NB4 (cell line): ENCODE measurements at regions not wholly inside any gene's neighbourhood (a gene's known extent, or its start where the extent isn't known, plus 50 kb on each side); places are given as distances from the start of the nearest gene placed in this dataset.

Source experiments
- POLR2A ChIP-seq: IDR thresholded peaks from 2 replicates; pipeline ENCODE4 v1.6.1; 2011; ENCODE audit warnings: mild to moderate bottlenecking; ENCODE audit not compliant: insufficient read length; ENCODE audit errors: extremely low read depth
- TF ChIP-seq, protein P1 (sequence below): IDR thresholded peaks from one replicate; pipeline ENCODE4 v1.5.1; 2012; ENCODE audit warnings: low read depth, low read length

DNA sequence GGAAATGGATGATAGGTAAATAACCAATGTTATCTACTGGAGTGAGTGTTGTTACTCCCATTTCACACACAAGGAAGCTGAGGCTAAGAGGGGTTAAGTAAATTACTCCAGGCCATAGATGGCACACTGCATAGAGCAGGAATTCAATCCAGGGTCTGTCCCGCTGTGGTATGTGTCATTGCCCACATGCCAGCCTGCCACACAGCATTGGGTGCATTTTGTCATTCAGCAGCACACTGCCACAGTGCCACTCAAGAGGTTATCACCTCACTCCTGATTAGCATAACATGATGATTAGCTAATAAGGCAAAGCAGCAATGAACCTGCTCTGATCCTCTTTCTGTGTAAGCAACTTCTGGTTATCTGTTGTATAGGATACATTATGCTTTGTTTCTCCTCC lies 157.4 kb upstream of the CTNNB1 start:
- TF ChIP-seq, protein P1, sequence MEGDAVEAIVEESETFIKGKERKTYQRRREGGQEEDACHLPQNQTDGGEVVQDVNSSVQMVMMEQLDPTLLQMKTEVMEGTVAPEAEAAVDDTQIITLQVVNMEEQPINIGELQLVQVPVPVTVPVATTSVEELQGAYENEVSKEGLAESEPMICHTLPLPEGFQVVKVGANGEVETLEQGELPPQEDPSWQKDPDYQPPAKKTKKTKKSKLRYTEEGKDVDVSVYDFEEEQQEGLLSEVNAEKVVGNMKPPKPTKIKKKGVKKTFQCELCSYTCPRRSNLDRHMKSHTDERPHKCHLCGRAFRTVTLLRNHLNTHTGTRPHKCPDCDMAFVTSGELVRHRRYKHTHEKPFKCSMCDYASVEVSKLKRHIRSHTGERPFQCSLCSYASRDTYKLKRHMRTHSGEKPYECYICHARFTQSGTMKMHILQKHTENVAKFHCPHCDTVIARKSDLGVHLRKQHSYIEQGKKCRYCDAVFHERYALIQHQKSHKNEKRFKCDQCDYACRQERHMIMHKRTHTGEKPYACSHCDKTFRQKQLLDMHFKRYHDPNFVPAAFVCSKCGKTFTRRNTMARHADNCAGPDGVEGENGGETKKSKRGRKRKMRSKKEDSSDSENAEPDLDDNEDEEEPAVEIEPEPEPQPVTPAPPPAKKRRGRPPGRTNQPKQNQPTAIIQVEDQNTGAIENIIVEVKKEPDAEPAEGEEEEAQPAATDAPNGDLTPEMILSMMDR: no peak
- no peak for TF ChIP-seq POLR2A
